Upper lobe of left lung (tissue), 4 donors: ENCODE measurements at regions not wholly inside any gene's neighbourhood (a gene's known extent, or its start where the extent isn't known, plus 50 kb on each side); places are given as distances from the start of the nearest gene placed in this dataset.

Source experiments
- CTCF ChIP-seq, 6 experiments: fragments of 450-650 bp in 4 of 6; fragments of 200-600 bp in 2 of 6; sonication (generic) in 2 of 6; IDR thresholded peaks; one replicate each; pipeline ENCODE4 v1.5.1; 2016 to 2019; ENCODE audit warnings: antibody characterized with exemption in 6 of 6
- POLR2A ChIP-seq, 4 donors: fragments of 450-650 bp; IDR thresholded peaks; one replicate each; pipeline ENCODE4 v1.5.1; 2016 to 2017; ENCODE audit warnings: antibody characterized with exemption in 4 of 4, mild to moderate bottlenecking in 2 of 4

DNA sequence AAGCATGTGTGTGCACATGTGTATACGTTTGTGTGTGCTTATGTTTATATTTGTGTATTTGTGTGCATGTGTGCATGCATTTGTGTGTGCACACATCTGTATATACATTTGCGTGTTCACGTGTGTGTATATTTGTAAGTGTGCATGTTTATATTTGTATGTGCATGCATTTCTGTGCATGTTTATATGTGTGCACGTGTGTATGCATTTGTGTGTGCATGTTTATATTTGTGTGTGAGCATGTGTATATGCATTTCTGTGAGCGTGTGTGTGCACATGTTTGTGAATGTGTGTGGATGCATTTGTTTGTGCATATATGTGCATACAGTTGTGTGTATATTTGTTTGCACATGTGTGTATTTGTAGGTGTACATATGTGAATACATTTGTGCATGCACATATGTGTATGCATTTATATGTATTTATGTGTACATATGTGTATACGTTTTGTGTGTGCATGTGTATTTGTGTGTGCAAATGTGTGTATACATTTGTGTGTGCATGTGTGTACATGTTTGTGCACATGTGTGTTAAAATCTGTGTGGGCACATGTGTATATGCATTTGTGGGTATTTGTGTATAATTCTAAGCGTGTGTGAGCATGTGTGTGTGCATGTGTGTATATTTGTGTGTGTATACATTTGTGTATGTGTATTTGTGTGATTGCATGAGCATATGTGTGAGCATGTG lies 140.4 kb upstream of the AFDN start:
- TF ChIP-seq POLR2A (IDR thresholded peaks at IDR 0.05) (no peak), CTCF (IDR thresholded peaks at IDR 0.05) (no peak)
